GM12878 (cell line): ENCODE measurements at regions not wholly inside any gene's neighbourhood (a gene's known extent, or its start where the extent isn't known, plus 50 kb on each side); places are given as distances from the start of the nearest gene placed in this dataset.

Source experiments
- ATAC-seq: fragments of 200-7000 bp; cut with Tn5 transposase; 3 replicates; pipeline ENCODE4 v1.9.1; 2020; ENCODE audit warnings: mild to moderate bottlenecking, moderate library complexity
- BruUV-seq: library from RNA; stranded (reverse); fragments of 400-500 nt; replicated peaks from 2 replicates; lab custom pipeline; 2021; lab: Mats Ljungman, UMichigan
- CTCF ChIA-PET: fragments of 300-600 bp; sonication (Branson Sonifier 250); formaldehyde crosslinking; extraction: SDS; loops from one replicate; lab custom pipeline; 2021; ENCODE audit warnings: inconsistent platforms; lab: Yijun Ruan, JAX
- POLR2A ChIA-PET: fragments of 350-600 bp; formaldehyde crosslinking; extraction: SDS; loops from one replicate; lab custom pipeline; 2021; ENCODE audit warnings: inconsistent platforms; lab: Charles Lee
- RAD21 ChIA-PET: fragments of 300-600 bp; sonication (Branson Sonifier 250); formaldehyde crosslinking; loops from one replicate; lab custom pipeline; 2023; ENCODE audit warnings: antibody characterized with exemption; ENCODE audit not compliant: unreplicated experiment; lab: Charles Lee
- SMC1A ChIA-PET: fragments of 300-600 bp; sonication (Branson Sonifier 250); formaldehyde crosslinking; loops from one replicate; lab custom pipeline; 2023; ENCODE audit not compliant: unreplicated experiment, uncharacterized antibody; lab: Charles Lee
- DNase-seq: peaks from one replicate; pipeline ENCODE4 v3.0.0-alpha.2; 2011; ENCODE audit warnings: low read depth, low spot score
- FAIRE-seq: peaks from 3 replicates; lab custom pipeline; 2011; peaks lifted over from hg19 to GRCh38; lab: Jason Lieb, UNC
- H2AFZ ChIP-seq: 2 replicates; pipeline ENCODE4 v1.6.0; 2011; ENCODE audit warnings: low read depth, low read length, control low read depth; ENCODE audit not compliant: control insufficient read depth
- H3K27ac ChIP-seq: 2 replicates; pipeline ENCODE4 v1.5.1; 2011; ENCODE audit warnings: control low read depth; ENCODE audit not compliant: control insufficient read depth, insufficient read depth
- H3K27me3 ChIP-seq, 2 experiments: replicated peaks in 1 of 2; 2 replicates each; pipeline versions ENCODE4 v1.6.0 to v1.6.1; 2011; ENCODE audit warnings: low read length in 1 of 2; ENCODE audit not compliant: control insufficient read depth in 2 of 2, insufficient read depth in 2 of 2
- H3K36me3 ChIP-seq, 2 experiments: 2 replicates each; pipeline ENCODE4 v1.5.1; 2011; ENCODE audit warnings: low read length in 1 of 2; ENCODE audit not compliant: control insufficient read depth in 2 of 2, insufficient read depth in 2 of 2
- H3K4me1 ChIP-seq: 2 replicates; pipeline ENCODE4 v1.6.1; 2011; ENCODE audit warnings: mild to moderate bottlenecking, low read length, moderate library complexity, mixed read lengths; ENCODE audit not compliant: control insufficient read depth, insufficient read depth
- H3K4me2 ChIP-seq: 2 replicates; pipeline ENCODE4 v1.6.0; 2011; ENCODE audit warnings: control low read depth; ENCODE audit not compliant: control insufficient read depth, insufficient read depth
- H3K4me3 ChIP-seq: fragments of 200-600 bp; sonication (generic); 2 replicates; pipeline ENCODE4 v1.5.1; 2016
- H3K79me2 ChIP-seq: 2 replicates; pipeline ENCODE4 v1.6.0; 2011; ENCODE audit warnings: low read length; ENCODE audit not compliant: control insufficient read depth, insufficient read depth
- H3K9ac ChIP-seq: 2 replicates; pipeline ENCODE4 v1.8.0; 2011; ENCODE audit warnings: low read length, control low read depth, mixed read lengths; ENCODE audit not compliant: control insufficient read depth, insufficient read depth
- H3K9me3 ChIP-seq: replicated peaks from 3 replicates; pipeline ENCODE4 v1.5.1; 2011; ENCODE audit warnings: mild to moderate bottlenecking, low read length; ENCODE audit not compliant: control insufficient read depth, insufficient read depth
- H4K20me1 ChIP-seq: 2 replicates; pipeline ENCODE4 v1.6.0; 2011; ENCODE audit not compliant: control insufficient read depth, insufficient read depth
- BACH1 ChIP-seq: fragments of 450-650 bp; IDR thresholded peaks from 2 replicates; pipeline ENCODE4 v1.6.1; 2017; ENCODE audit warnings: mild to moderate bottlenecking, borderline replicate concordance
- NR2F1 ChIP-seq: fragments of 450-650 bp; conservative IDR thresholded peaks from 2 replicates; pipeline ENCODE4 v1.6.1; 2017; ENCODE audit warnings: mild to moderate bottlenecking
- POLR2AphosphoS5 ChIP-seq: IDR thresholded peaks from 2 replicates; pipeline ENCODE4 v1.6.1; 2011; ENCODE audit warnings: mild to moderate bottlenecking, low read length, inconsistent platforms
- RELA ChIP-seq: fragments of 450-650 bp; IDR thresholded peaks from 2 replicates; pipeline ENCODE4 v1.8.0; 2014; ENCODE audit warnings: borderline replicate concordance; ENCODE audit not compliant: partially characterized antibody
- SIN3A ChIP-seq: IDR thresholded peaks from 2 replicates; pipeline ENCODE4 v1.6.1; 2012; ENCODE audit warnings: low read depth, low read length, improper control_type of control experiment
- SMARCA5 ChIP-seq: fragments of 450-650 bp; IDR thresholded peaks from 2 replicates; pipeline ENCODE4 v1.6.1; 2017; ENCODE audit warnings: mild to moderate bottlenecking
- STAT1 ChIP-seq: fragments of 450-650 bp; conservative IDR thresholded peaks from 2 replicates; pipeline ENCODE4 v1.6.1; 2014; ENCODE audit warnings: antibody characterized with exemption, mild to moderate bottlenecking
- TCF12 ChIP-seq: IDR thresholded peaks from 2 replicates; pipeline ENCODE4 v1.6.1; 2011; ENCODE audit warnings: low read depth, mild to moderate bottlenecking, low read length
- ZNF207 ChIP-seq: fragments of 450-650 bp; IDR thresholded peaks from 2 replicates; pipeline ENCODE4 v1.6.1; 2014; ENCODE audit warnings: antibody characterized with exemption, mild to moderate bottlenecking, borderline replicate concordance
- ZZZ3 ChIP-seq: IDR thresholded peaks from 2 replicates; pipeline ENCODE4 v1.6.1; 2011; ENCODE audit warnings: low read depth; ENCODE audit not compliant: control insufficient read depth, insufficient read length
- WGBS: methylation state at CpG from one replicate; pipeline ENCODE4 v1.1.6; 2016; ENCODE audit warnings: low lambda C conversion rate; ENCODE audit not compliant: insufficient replicate concordance, insufficient coverage; ENCODE audit errors: missing lambda C conversion rate; 5-methylcytosine and 5-hydroxymethylcytosine counted together
- in situ Hi-C: fragments of 300-500 bp; cut with MboI; formaldehyde crosslinking; loops from 9 replicates; pipeline ENCODE4 v1.14.3; 2018; ENCODE audit warnings: mixed read lengths
- intact Hi-C: fragments of 100-400 bp; cut with micrococcal nuclease; formaldehyde crosslinking; loops from one replicate; pipeline ENCODE4 v1.14.2; 2022; ENCODE audit not compliant: unreplicated experiment
- TF ChIP-seq, protein P1 (sequence below): fragments of 450-650 bp; IDR thresholded peaks from 2 replicates; pipeline ENCODE4 v1.6.1; 2018; ENCODE audit warnings: borderline replicate concordance, mild to moderate bottlenecking; ENCODE audit not compliant: partially characterized antibody
- TF ChIP-seq, protein P2 (sequence below): IDR thresholded peaks from 2 replicates; pipeline ENCODE4 v1.6.1; 2012; ENCODE audit warnings: low read length, inconsistent platforms

DNA sequence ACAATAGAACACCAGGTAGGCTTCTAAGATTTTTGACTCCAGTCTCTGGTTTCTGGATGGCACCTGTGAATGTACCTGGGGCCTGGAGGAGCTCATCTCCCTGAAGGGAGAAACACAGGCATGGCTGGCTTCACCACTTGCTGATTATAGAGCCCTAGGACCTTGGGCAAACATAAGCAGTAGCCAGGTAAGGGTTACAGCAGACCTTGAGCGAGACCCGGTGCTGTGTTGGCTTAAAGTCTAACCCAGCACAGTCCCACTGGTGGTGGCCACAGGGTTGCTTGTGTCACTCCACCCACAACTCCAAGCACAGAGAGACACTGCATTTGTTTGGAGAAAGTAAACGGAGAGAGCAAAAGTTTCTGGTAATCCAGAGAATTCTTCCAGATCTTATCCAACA lies 104.7 kb upstream of the SPOPL start:
- no peaks in the 10 kb centered on the region for H3K4me1 ChIP-seq
- H3K27me3 ChIP-seq = no peaks in the 10 kb centered on the region
- H3K27ac ChIP-seq = no peak overlapping the region
- no peaks in the 10 kb centered on the region for H3K36me3 ChIP-seq
- no TSS peak for BruUV-seq
- RAD21 ChIA-PET = no interaction called here
- in situ Hi-C loops = no loop called here
- TF ChIP-seq SIN3A (no peak), BACH1 (no peak), ZZZ3 (no peak), POLR2AphosphoS5 (no peak), RELA (no peak), ZNF207 (no peak), NR2F1 (no peak), STAT1 (no peak), SMARCA5 (no peak), TCF12 (no peak)
- TF ChIP-seq, protein P1, sequence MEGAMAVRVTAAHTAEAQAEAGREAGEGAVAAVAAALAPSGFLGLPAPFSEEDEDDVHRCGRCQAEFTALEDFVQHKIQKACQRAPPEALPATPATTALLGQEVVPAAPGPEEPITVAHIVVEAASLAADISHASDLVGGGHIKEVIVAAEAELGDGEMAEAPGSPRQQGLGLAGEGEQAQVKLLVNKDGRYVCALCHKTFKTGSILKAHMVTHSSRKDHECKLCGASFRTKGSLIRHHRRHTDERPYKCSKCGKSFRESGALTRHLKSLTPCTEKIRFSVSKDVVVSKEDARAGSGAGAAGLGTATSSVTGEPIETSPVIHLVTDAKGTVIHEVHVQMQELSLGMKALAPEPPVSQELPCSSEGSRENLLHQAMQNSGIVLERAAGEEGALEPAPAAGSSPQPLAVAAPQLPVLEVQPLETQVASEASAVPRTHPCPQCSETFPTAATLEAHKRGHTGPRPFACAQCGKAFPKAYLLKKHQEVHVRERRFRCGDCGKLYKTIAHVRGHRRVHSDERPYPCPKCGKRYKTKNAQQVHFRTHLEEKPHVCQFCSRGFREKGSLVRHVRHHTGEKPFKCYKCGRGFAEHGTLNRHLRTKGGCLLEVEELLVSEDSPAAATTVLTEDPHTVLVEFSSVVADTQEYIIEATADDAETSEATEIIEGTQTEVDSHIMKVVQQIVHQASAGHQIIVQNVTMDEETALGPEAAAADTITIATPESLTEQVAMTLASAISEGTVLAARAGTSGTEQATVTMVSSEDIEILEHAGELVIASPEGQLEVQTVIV = no peak
- TF ChIP-seq, protein P2, sequence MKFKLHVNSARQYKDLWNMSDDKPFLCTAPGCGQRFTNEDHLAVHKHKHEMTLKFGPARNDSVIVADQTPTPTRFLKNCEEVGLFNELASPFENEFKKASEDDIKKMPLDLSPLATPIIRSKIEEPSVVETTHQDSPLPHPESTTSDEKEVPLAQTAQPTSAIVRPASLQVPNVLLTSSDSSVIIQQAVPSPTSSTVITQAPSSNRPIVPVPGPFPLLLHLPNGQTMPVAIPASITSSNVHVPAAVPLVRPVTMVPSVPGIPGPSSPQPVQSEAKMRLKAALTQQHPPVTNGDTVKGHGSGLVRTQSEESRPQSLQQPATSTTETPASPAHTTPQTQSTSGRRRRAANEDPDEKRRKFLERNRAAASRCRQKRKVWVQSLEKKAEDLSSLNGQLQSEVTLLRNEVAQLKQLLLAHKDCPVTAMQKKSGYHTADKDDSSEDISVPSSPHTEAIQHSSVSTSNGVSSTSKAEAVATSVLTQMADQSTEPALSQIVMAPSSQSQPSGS = no peak
- 79% methylated on average over 3 of the region's 3 CpGs for WGBS
- no peak overlapping the region for H3K4me2 ChIP-seq
- FAIRE-seq (no peak), ATAC-seq (no peak), DNase-seq (no peak)
- POLR2A ChIA-PET = interaction anchor here (0.6 kb wide), 1 partner anchor 159 kb away, joined by 3 read pairs; no protein-coding TSS in a partner anchor
- H2AFZ ChIP-seq = no peak overlapping the region
- no peaks in the 10 kb centered on the region for H3K9me3 ChIP-seq
- SMC1A ChIA-PET = no interaction called here
- H4K20me1 ChIP-seq = no peaks in the 10 kb centered on the region
- no peak overlapping the region for H3K4me3 ChIP-seq
- CTCF ChIA-PET = no interaction called here
- intact Hi-C loops = no loop called here
- H3K9ac ChIP-seq = no peak overlapping the region
- H3K79me2 ChIP-seq = no peaks in the 10 kb centered on the region
